A673 (cell line): ENCODE measurements at regions not wholly inside any gene's neighbourhood (a gene's known extent, or its start where the extent isn't known, plus 50 kb on each side); places are given as distances from the start of the nearest gene placed in this dataset.

Source experiments
- EZH2 ChIP-seq: fragments of 200-600 bp; sonication (generic); IDR thresholded peaks from 2 replicates; pipeline ENCODE4 v1.6.1; 2017; ENCODE audit warnings: borderline replicate concordance, low read depth, mild to moderate bottlenecking, mixed read lengths, antibody characterized with exemption, low read length; ENCODE audit not compliant: poor library complexity, severe bottlenecking
- TF ChIP-seq, protein P1 (sequence below): fragments of 300-800, 200-600 bp; sonication (generic); conservative IDR thresholded peaks from 2 replicates; pipeline ENCODE4 v1.5.1; 2017; ENCODE audit warnings: low read depth, mild to moderate bottlenecking, antibody characterized with exemption, low read length, moderate library complexity, mixed read lengths

DNA sequence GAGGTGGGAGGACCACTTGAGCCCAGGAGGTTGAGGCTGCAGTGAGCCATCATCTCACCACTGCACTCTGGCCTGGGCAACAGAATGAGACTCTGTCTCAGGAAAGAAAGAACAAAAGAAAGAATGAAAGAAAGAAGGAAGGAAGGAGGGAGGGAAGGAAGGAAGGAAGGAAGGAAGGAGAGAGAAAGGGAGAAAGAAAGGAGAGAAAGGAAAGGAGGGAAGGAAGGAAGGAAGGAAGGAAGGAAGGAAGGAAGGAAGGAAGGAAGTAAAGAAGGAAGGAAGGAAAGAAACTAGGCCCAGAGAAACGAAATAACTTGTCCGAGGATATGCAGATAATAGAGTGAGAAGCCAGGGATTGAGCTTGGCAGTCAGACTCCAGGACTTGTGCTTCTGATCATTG is 102.1 kb downstream of the SKIDA1 start:
- TF ChIP-seq, protein P1, sequence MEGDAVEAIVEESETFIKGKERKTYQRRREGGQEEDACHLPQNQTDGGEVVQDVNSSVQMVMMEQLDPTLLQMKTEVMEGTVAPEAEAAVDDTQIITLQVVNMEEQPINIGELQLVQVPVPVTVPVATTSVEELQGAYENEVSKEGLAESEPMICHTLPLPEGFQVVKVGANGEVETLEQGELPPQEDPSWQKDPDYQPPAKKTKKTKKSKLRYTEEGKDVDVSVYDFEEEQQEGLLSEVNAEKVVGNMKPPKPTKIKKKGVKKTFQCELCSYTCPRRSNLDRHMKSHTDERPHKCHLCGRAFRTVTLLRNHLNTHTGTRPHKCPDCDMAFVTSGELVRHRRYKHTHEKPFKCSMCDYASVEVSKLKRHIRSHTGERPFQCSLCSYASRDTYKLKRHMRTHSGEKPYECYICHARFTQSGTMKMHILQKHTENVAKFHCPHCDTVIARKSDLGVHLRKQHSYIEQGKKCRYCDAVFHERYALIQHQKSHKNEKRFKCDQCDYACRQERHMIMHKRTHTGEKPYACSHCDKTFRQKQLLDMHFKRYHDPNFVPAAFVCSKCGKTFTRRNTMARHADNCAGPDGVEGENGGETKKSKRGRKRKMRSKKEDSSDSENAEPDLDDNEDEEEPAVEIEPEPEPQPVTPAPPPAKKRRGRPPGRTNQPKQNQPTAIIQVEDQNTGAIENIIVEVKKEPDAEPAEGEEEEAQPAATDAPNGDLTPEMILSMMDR, result no peak
- no peak for TF ChIP-seq EZH2
